ENCODE measurements at regions not wholly inside any gene's neighbourhood (a gene's known extent, or its start where the extent isn't known, plus 50 kb on each side); places are given as distances from the start of the nearest gene placed in this dataset.
A peak's percentile ranks its signal among the peaks of the same experiment; 100 is the strongest.

GRCh38 chr10:124296813-124297788, 121.6 kb downstream of the OAT start:
- no peaks in the 10 kb centered on the region for H3K27me3 ChIP-seq
- H3K27ac ChIP-seq, result no peak overlapping the region
- intact Hi-C loops (cut with DNase I), result no loop called here

GRCh38 chr10:124296121-124296812, 122.5 kb downstream of the OAT start:
- H3K27me3 ChIP-seq, result no peaks in the 10 kb centered on the region
- H3K4me3 ChIP-seq, result no peak overlapping the region
- no peak for TF ChIP-seq CTCF (IDR thresholded peaks at IDR 0.05)
- H3K9me3 ChIP-seq, result no peaks in the 10 kb centered on the region
- no peaks in the 10 kb centered on the region for H3K4me1 ChIP-seq
- no peak overlapping the region for H3K27ac ChIP-seq
- no peaks in the 10 kb centered on the region for H3K36me3 ChIP-seq
- DNase-seq (ENCODE audit: low spot score in 2 of 2), result peak in 1 of 2 donors; percentile 46
- intact Hi-C loops (cut with DNase I), result no loop called here

More at GRCh38 chr10:124296813-124297788, 121.6 kb downstream of the OAT start:
- Histone ChIP-seq H3K4me3 (no peak overlapping the region), H3K36me3 (no peaks in the 10 kb centered on the region), H3K4me1 (peaks cover 0 to 7% of the 10 kb centered on the region in 2 donors), H3K9me3 (no peaks in the 10 kb centered on the region)
- peak in 1 of 2 donors; percentile 21 for DNase-seq (ENCODE audit: low spot score in 2 of 2)
- no peak for TF ChIP-seq CTCF (IDR thresholded peaks at IDR 0.05)

- H3K4me3 ChIP-seq, result no peak overlapping the region
- H3K9me3 ChIP-seq, result no peaks in the 10 kb centered on the region
- no peaks in the 10 kb centered on the region for H3K36me3 ChIP-seq
- H3K4me1 ChIP-seq, result no peaks in the 10 kb centered on the region
- peak in 1 of 2 donors; percentile 53 for DNase-seq (ENCODE audit: low spot score in 2 of 2)
- TF ChIP-seq CTCF (IDR thresholded peaks at IDR 0.05), result no peak
- H3K27ac ChIP-seq, result no peak overlapping the region
- intact Hi-C loops (cut with DNase I), result no loop called here
- H3K27me3 ChIP-seq, result no peaks in the 10 kb centered on the region
These were observed 123.6 kb downstream of the OAT start for GRCh38 chr10:124294811-124295770.

GRCh38 chr10:124293616-124294449, 124.9 kb downstream of the OAT start:
- intact Hi-C loops (cut with DNase I), result no loop called here
- peak in 1 of 2 donors; percentile 46 for DNase-seq (ENCODE audit: low spot score in 2 of 2)
- Histone ChIP-seq H3K9me3 (no peaks in the 10 kb centered on the region), H3K4me1 (no peaks in the 10 kb centered on the region), H3K36me3 (no peaks in the 10 kb centered on the region), H3K27ac (no peak overlapping the region), H3K4me3 (no peak overlapping the region), H3K27me3 (no peaks in the 10 kb centered on the region)
- no peak for TF ChIP-seq CTCF (IDR thresholded peaks at IDR 0.05)

Data from ascending aorta (tissue), 2 donors.